HG03354 (cell line): ENCODE measurements at regions not wholly inside any gene's neighbourhood (a gene's known extent, or its start where the extent isn't known, plus 50 kb on each side); places are given as distances from the start of the nearest gene placed in this dataset.

Source experiments
- ATAC-seq: cut with Tn5 transposase; IDR thresholded peaks from one replicate; pipeline ENCODE4 v1.9.1; 2021; ENCODE audit warnings: mild to moderate bottlenecking; ENCODE audit not compliant: unreplicated experiment, poor library complexity, severe bottlenecking

DNA sequence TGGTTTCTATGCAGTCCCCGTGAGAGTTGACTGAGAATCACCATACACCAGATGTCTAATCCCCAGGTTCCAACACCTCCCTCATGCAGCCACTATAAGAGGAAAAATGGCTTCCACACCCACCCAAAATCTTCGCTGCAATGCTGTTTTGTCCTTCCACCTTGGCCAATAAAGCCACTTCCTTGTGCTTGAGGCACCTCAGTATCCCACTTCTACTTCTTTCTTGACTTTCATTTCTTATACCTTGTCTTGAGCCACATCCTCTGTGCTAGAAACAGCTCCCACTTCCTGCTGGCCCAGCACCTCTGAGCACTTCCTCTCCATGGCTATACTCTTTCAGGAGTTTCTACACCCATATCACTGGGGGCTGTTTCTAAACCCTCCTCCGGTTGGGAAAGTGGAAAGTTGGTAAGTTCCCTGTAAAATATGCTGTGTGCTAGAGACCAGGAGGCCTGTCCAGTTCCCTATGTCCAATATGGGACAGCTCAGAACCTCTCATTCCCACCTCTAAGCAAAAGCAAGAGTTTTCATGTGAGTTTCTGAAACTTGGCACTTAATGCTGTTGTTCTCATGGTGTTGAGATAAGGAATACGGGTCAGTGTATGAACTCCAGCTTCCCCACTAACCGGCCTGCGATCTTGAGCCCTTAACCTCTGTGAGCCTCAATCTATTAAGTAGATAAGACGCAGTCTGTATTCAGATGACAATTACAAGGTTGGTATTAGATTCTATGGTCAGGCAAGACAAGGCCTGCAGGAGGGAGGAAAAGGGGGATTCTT lies 209.1 kb upstream of the ID2 start:
- peak; percentile 42 for ATAC-seq

DNA sequence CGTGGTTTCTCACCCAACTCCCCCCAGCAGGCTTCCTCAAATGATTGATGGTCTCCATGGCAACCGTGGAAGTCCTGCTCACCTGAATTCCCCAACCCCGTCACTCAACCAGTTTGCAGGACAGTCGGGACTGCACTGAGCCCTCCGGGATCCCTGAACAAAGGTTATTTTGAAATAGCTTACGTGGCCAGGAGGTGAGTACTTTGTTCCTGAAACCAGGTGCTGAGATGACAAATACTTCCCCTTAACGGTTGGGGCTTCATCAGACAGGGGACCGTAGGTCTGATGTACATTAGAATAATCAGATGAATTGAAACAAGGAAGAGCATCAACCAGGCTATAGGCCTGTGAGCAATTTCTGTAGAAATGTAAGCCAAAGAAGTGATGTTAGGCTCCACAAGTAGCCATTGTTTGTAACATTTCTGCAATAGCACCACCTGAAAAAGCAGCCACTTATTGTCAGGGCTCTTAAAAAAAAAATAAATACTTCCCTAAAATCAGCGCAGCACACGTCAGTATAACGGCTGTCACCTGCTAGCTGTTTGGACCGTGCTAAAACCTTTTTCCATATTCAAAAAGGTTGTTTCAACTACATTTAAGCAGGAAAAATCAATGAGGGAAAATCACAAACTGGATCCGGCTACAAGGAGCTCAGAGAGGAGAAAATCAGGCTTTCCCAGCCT lies 206.4 kb upstream of the ID2 start:
- peak; percentile 38 for ATAC-seq

DNA sequence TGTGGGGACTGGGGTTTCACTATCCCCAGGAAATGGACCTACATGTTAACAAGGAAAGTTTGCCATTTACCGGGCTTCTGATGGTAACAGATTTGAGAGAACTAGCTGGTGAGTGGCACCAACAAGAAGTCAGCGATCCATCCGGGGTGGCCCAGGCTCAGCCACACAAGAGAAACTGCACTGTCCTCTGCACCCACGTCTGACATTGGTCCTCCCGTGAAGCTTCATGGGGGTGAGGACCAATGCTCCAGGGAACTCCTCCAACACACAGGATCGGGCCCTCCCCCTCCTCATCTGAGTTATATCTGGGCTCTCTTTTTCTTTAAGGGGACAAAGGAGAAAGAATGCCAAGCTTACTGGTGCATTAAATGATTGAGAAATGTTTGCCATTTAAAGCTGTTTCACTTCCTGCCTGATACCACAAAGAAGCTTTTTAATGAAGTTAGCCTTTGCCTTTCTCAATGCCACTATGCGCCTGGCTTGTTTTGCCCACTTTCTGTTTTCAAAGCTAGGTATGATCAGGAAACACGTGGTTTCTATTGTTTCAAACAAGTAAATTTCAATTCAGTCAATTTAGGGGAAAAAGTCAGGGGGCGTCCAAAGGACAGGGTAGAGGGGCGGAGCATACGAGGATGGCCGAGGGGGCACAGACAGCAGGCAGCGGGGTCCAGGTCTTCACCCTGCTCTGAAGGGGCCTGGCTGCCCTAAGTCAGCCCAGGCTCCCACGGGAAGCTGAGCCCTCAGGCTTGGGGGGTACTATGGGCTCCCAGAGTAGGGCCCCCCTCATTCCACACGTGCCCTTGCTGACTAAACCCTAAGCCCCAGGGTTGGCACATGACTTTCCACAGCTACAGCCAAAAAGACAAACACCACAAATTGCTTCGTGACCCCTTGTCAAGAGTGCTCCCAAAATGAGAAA lies 204.0 kb upstream of the ID2 start:
- ATAC-seq = peak; percentile 66

DNA sequence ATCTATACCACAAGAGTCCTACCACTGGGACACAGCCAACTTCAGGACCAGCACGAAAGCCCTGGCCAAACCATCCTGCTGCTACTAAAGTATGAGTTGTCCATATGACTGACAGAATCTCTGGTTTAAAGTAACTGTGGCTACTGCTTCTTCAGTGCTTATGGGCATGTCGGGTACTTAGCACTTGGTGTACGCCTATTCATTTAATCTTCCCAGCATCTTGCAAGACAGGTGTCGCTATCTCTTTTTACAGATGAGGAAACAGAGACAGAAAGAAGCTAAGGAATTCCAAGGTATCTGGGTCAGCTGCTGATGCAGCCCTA lies 203.4 kb upstream of the ID2 start:
- no peak for ATAC-seq

DNA sequence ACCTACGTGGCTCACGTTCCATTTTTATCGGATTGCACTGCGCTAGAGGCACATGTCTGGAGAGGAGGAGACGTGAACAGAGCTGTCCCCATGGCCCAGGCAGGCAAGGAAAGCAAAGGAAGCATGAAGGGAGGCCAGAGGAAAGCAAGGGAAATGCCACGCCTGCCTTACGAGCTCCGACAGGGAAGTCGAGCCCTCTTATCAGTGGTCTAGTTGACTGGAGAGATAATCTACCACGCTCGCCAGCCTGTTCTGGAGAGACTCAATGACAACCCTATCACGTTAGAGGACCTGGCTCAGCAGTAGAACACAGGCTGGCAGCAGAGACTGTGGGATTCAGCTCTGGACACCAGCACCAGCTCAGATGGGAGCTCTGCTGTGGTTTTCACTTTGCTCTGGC lies 202.6 kb upstream of the ID2 start:
- no peak for ATAC-seq

DNA sequence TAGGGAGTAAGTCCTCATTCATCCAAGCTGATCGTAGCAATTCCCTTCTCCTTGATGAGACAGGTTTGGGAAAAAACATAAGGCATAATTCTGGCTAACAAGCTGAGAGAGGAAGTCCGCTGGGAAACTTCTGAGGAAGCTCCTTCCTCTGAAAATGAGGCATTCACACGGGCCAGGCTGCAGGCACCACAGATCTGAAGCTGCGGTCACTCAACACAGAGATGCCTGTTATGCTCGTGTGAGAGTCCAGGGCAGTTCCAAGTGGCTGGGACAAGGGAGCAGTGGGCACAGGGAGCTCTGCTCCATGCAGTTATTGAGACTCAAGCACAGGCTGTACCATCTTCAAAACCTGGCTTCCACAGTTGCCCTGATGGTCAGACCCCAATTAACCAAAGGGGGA lies 200.9 kb upstream of the ID2 start:
- no peak for ATAC-seq

DNA sequence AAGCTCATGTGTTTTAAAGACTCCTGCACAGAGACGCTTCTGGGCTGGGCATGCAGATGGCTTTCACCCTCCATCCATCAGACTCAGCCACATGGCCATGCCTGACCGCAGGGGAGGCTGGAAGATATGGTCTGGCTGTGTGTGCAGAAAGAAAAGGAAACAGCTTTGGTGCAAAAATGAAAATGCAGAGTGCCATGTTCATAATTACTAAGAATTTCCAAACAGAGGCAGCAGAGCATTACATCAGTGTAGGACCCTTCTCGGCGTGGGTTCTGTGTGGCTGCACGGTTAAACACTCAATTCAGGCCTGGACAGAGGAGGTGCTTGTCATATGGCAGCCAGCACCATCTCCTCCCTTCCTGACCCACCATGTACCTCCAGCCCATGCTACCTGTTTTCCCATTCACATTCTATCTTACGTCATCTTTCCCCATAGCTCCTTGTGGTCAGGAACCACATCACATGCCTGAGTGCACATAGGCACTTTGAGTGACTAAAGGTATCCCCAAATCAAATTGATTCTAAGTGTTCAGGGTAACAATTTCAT lies 200.3 kb upstream of the ID2 start:
- ATAC-seq = peak; percentile 60

DNA sequence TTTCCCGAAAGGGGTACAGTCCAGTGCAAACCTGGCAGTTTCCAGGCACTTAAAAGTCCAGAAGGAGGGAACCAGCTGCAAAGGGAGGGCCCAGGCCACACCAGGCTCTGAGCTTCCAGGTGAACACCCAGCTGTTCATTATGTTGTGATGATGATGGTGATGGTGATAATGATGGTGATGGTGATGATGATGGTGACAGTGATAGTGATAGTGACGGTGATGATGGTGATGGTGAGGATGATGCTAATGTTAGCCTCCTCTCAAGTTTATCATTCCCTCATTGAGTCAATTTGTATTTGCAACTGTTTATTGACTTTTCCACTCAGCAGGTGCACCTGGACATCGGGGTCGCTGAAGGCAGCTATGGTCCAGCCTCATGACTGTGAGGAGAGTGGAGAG lies 199.4 kb upstream of the ID2 start:
- no peak for ATAC-seq

DNA sequence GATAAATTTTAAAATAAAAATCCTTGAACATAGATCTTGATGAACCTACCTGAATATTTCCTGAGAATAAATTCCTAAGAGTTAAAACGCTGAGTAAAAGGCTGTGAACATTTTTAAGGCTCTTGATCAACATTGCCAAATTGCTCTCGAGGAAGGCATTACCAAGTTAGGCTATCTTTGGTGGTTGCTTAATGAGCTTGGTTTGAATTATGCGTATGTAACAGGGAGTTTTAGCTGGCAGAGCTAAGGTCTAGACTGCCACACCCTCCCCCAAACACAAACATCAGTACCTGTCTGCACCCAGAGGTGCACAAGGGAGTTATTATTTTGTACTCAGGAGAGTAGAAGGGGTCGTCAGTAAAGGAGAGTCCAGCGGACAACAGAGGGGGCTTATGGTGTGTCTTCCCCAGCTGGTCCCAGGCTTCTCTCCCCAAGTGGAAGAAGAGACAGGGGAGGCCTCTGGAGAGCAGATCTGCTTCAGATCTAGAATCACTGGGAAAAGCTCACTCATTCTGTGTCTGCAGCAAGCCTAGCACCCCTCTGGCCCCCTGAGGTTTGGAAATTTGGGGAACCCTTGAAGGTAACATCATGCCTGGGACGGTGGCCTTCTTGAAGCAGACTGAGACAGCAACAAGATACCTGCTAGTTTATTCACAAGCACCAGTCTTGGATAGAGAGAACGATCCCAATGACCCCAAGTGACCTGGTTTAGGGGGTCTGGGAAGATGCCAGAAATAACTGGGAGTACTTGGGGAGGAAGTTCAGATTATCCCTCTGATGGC lies 197.2 kb upstream of the ID2 start:
- no peak for ATAC-seq

DNA sequence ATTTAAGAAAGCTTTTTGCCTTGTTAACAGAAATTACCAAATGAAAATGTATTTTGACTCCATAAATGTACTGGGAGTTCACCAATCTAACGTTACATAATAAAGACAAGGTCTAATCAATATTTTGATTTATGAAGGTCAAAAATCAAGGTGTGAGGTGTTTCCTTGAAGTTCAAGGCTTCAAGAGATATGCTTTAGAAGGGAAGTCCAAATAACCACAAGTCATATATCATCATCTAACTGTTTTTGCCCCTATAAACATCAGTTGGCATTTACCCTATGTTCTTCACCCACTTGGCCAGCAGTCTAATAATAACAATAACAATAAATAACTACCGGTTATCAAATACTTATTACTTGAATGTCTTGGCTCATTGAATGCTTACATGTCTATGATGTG lies 196.1 kb upstream of the ID2 start:
- ATAC-seq = no peak

DNA sequence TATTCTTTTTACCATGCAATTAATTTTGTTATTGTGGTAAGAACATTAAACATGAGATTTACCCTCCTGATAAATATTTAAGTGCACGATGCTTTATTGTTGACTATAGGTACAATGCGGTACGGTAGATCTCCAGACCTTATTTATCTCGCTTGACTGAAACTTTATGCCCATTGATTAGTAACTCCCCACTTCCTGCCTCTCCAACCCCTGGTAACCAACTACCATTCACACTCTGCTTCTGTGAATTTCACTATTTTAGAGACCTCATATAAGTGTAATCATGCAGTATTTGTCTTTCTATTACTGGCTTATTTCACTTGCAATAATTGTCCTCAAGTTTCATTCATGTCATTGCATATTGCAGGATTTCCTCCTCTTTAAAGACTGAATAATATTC lies 195.7 kb upstream of the ID2 start:
- no peak for ATAC-seq

DNA sequence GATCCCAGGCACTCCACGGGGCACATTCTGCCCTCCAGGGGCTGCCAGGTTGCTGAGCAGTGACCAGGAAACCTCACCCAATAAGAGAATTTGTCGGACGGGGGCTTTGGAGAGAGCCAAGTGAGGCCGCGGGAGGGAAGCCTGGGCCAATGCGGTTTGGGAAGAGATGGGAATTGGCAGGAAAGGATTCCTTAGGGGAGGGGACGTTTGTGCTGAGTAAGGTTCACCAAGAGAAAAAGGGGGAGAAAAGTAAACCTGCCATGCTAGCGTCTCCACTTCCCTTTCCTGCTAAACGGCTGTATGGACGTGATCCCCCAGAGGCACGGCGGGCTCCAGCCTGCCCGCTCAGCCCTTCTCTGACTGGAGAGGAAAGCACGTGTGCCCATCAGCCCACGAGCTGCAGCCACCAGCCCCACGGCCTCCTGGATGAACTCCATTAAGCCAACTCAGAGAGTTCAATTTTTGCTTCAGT lies 194.4 kb upstream of the ID2 start:
- ATAC-seq = peak; percentile 33

DNA sequence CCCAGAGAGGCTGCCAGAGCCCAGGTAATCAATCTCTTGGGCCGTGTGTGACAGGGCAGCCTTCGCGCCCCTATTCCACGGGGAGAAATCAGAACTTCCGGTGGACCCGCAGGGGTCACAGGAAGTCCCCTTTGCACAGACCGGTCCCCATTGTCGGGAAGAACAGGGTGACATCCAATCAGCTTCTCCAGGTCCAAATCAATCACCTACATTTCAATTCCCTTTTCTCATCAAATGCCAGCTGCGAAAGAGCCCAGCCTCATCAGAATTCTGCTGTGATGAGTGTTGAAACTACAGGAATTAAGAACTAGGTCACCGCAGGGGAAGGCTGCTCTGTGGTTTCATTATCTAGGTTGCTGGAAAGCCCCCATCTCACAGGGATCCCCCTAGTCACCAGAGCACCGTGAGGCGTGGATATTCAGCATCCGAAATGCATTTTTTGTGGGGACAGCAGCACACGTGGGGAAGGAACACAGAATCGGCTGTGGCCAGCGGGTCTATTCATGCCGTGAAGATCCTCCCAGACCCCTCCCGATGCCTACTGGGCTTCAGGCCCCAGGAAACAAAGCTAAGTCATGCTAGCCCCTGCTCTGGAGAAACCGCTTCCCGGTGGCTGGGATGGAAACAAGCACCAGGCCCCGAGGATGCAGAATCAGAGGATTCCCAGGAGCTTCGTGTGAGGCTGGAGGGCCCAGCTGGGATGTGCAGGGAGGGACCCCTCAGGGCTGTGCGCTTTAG lies 193.7 kb upstream of the ID2 start:
- ATAC-seq = peak; percentile 88

DNA sequence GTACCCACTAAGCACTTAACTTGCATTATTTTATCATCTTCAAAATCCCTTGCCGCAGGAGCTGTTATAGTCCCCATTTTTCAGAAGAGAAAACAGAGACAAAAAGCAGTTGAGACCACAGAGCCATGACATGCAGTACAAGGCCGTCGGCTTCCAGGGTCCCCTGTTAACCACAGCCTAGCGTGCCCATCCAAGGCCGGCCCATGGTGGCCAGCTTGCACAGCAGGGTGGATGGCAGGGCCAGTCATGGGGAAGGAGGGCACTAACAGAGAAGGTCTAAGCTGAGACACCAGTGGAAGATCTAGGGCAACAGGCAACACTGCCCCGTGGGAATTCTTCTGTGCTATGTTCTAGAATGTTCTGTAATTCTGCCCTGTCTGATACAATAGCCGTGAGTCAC lies 192.6 kb upstream of the ID2 start:
- no peak for ATAC-seq

DNA sequence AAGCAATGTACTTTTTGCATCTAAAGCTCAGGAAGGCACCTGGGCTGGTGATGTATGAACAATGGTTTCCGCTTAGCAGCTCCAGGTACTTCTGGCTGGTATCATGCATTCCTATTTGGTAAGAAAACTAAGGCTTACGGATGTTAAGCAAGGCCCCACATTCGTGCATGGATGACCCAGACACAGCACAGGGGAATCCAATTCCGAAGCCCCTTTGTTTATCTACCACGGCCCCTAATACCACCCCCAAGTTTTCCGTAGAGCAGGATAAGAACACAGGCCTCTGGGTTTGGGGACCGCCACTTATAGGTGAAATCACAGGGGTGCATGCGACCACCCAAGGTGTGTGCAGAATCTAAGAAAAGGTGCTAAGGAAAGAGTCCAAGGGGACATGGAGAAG lies 192.1 kb upstream of the ID2 start:
- ATAC-seq = no peak

DNA sequence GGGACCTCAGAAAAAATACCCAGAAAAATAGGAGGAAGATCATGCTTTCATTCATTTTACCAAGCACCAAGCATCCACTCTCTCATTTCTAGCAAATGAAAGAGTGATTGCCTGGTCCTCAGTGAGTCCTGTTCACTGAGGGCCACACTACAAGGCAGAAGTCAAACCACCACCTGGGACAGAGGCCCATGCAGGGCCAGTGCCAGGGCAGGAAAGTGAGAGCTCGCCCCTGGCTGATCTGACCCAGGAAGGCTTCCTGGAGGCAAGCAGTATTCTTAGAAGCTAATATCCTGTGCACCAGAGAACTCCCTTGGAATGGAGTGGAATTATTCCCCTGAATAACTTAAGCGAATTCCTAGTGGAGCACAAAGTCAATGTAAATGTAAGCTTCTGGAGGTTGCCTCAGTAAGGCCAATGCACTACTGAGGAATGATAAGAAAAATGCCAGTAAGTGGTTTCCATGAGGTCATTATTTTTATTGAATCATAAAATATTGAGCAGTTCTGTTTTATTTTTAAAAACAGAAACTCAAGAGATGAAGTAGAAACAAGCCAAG lies 191.6 kb upstream of the ID2 start:
- no peak for ATAC-seq

DNA sequence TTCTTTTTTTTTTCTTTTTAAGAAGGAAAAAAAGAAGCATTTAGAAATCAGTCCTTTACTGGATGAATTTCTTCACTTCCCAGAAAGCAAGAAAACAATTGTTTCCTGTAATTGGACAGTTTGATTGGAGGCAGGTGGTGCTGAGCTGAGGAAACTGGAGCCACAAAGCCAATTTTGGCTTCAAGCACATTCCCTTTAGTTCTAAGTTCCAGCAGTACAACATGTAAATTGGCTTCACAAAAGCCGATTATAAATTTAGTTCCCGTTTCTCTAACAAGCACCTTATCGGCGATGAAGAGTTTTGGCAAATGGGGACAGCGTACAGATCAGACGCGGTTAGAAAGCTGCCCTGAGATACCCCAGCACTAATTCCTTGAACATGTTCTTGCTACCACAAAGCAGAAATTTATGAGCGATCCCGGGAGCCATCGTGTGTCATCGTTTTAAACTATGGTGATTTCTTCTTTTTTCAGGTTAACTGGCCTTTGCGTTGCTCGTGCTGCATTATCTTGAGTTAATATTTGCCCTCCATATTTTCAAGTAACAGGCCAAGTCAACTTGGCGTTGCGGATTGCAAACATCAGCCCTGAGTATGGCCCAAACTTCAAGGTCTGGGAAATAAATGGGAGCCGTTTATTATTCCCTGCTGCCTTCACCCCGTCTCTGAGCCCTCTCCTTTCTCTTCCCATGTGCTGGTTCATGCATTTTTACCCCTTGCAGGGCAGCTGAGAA lies 190.4 kb upstream of the ID2 start:
- no peak for ATAC-seq

DNA sequence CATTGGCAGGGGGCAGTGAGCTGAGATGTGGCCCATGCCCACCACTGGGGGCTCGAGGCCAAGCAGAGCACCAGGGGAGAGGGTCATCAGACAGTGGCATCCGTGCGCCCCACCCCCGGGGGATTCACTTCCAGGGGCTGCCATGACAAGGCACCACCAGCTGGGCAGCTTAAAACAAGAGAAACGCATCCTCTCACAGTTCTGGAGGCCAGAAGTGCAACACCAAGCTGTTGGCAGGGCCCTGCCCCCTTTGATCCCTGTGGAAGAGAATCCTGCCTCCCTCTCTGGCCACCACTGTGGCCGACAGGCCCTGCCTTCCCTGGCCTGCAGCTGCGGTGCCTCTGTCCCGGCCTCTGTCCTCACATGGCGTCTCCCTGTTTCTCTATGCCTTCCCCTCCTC lies 187.7 kb upstream of the ID2 start:
- ATAC-seq = no peak
